GM23338 (cell line): ENCODE measurements at regions not wholly inside any gene's neighbourhood (a gene's known extent, or its start where the extent isn't known, plus 50 kb on each side); places are given as distances from the start of the nearest gene placed in this dataset.

Experiments
- EZH2 ChIP-seq: fragments of 200-600 bp; sonication (generic); IDR thresholded peaks from one replicate; pipeline ENCODE4 v1.8.0; 2017; ENCODE audit warnings: antibody characterized with exemption, mild to moderate bottlenecking, low read depth; ENCODE audit not compliant: unreplicated experiment
- EZH2phosphoT487 ChIP-seq: fragments of 200-600 bp; sonication (generic); IDR thresholded peaks from one replicate; pipeline ENCODE4 v1.8.1; 2018; ENCODE audit warnings: antibody characterized with exemption; ENCODE audit not compliant: unreplicated experiment
- NANOG ChIP-seq: IDR thresholded peaks from 2 replicates; pipeline ENCODE4 v1.6.1; 2016; ENCODE audit warnings: antibody characterized with exemption, borderline replicate concordance
- STAT1 ChIP-seq: IDR thresholded peaks from one replicate; pipeline ENCODE4 v1.6.1; 2016; ENCODE audit warnings: antibody characterized with exemption; ENCODE audit not compliant: unreplicated experiment
- TF ChIP-seq, protein P1 (sequence below), 2 experiments: fragments of 200-600 bp in 1 of 2; sonication (generic) in 1 of 2; conservative IDR thresholded peaks; 2 replicates each; pipeline versions ENCODE4 v1.5.1 to v1.6.1; 2016 to 2017; ENCODE audit warnings: antibody characterized with exemption in 2 of 2, low read depth in 2 of 2, mild to moderate bottlenecking in 2 of 2, moderate library complexity in 1 of 2
- TF ChIP-seq, protein P2 (sequence below): IDR thresholded peaks from 2 replicates; pipeline ENCODE4 v1.6.1; 2016; ENCODE audit warnings: antibody characterized with exemption
- TF ChIP-seq, protein P3 (sequence below): IDR thresholded peaks from one replicate; pipeline ENCODE4 v1.6.1; 2018; ENCODE audit warnings: antibody characterized with exemption; ENCODE audit not compliant: unreplicated experiment

DNA sequence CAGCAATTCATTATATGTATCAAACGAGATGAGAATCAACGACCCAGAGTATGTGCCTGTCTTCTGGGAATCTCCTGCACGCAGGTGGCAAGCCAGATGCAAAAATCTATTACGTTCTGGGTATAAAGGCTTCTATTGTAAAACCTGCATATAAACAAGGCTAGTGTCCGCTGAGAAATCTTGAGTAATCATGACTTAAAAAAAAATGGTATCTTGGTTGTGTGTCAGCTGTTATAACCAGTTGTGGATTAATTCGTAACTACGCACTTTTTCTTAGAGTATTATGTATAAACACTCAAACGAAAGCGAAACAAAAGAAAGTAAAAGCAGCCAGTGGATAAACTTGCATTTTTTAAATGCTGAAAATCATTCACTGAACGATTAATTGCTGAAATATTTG lies 509.1 kb downstream of the RSL24D1 start:
- TF ChIP-seq, protein P1, sequence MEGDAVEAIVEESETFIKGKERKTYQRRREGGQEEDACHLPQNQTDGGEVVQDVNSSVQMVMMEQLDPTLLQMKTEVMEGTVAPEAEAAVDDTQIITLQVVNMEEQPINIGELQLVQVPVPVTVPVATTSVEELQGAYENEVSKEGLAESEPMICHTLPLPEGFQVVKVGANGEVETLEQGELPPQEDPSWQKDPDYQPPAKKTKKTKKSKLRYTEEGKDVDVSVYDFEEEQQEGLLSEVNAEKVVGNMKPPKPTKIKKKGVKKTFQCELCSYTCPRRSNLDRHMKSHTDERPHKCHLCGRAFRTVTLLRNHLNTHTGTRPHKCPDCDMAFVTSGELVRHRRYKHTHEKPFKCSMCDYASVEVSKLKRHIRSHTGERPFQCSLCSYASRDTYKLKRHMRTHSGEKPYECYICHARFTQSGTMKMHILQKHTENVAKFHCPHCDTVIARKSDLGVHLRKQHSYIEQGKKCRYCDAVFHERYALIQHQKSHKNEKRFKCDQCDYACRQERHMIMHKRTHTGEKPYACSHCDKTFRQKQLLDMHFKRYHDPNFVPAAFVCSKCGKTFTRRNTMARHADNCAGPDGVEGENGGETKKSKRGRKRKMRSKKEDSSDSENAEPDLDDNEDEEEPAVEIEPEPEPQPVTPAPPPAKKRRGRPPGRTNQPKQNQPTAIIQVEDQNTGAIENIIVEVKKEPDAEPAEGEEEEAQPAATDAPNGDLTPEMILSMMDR (conservative IDR thresholded peaks at IDR 0.05; ENCODE audit: low read depth in 2 of 2) = no peak
- no peak for TF ChIP-seq EZH2
- TF ChIP-seq, protein P2, sequence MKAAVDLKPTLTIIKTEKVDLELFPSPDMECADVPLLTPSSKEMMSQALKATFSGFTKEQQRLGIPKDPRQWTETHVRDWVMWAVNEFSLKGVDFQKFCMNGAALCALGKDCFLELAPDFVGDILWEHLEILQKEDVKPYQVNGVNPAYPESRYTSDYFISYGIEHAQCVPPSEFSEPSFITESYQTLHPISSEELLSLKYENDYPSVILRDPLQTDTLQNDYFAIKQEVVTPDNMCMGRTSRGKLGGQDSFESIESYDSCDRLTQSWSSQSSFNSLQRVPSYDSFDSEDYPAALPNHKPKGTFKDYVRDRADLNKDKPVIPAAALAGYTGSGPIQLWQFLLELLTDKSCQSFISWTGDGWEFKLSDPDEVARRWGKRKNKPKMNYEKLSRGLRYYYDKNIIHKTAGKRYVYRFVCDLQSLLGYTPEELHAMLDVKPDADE = no peak
- TF ChIP-seq, protein P3, sequence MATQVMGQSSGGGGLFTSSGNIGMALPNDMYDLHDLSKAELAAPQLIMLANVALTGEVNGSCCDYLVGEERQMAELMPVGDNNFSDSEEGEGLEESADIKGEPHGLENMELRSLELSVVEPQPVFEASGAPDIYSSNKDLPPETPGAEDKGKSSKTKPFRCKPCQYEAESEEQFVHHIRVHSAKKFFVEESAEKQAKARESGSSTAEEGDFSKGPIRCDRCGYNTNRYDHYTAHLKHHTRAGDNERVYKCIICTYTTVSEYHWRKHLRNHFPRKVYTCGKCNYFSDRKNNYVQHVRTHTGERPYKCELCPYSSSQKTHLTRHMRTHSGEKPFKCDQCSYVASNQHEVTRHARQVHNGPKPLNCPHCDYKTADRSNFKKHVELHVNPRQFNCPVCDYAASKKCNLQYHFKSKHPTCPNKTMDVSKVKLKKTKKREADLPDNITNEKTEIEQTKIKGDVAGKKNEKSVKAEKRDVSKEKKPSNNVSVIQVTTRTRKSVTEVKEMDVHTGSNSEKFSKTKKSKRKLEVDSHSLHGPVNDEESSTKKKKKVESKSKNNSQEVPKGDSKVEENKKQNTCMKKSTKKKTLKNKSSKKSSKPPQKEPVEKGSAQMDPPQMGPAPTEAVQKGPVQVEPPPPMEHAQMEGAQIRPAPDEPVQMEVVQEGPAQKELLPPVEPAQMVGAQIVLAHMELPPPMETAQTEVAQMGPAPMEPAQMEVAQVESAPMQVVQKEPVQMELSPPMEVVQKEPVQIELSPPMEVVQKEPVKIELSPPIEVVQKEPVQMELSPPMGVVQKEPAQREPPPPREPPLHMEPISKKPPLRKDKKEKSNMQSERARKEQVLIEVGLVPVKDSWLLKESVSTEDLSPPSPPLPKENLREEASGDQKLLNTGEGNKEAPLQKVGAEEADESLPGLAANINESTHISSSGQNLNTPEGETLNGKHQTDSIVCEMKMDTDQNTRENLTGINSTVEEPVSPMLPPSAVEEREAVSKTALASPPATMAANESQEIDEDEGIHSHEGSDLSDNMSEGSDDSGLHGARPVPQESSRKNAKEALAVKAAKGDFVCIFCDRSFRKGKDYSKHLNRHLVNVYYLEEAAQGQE = no peak
- no peak for TF ChIP-seq EZH2phosphoT487
- no peak for TF ChIP-seq STAT1
- no peak for TF ChIP-seq NANOG
